ENCODE measurements at regions not wholly inside any gene's neighbourhood (a gene's known extent, or its start where the extent isn't known, plus 50 kb on each side); places are given as distances from the start of the nearest gene placed in this dataset.

DNA sequence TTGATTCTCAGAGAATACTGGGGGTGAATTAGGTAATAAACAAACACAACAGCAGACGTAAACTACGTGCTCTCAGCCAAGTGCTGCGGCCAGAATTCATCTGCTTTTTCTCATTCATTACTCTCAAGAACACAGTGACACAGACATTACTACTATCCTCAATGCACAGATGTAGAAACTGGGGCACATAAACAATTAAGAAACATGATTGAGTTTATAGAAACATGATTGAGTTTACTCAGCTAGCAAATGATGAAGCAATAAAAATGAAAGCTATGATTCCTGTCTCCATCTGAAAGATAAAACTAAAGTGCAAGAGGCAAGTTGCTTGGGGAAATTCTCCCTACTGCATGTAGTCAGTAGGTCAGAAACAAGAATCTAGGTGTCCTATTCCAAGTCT, 140.5 kb downstream of the IFI44 start:
- CTCF ChIA-PET, result no interaction called here
- Mint-ChIP-seq H3K27ac (ENCODE audit: unreplicated experiment) (no peak overlapping the region), H3K4me1 (ENCODE audit: low read depth, unreplicated experiment) (no peaks in the 10 kb centered on the region), H3K4me3 (ENCODE audit: low read depth, unreplicated experiment) (no peak overlapping the region), H3K36me3 (ENCODE audit: insufficient read depth, unreplicated experiment) (no peaks in the 10 kb centered on the region), H3K9me3 (ENCODE audit: low read depth, unreplicated experiment) (no peaks in the 10 kb centered on the region), H3K27me3 (ENCODE audit: unreplicated experiment) (no peaks in the 10 kb centered on the region)
- no peak for DNase-seq
- intact Hi-C loops (cut with micrococcal nuclease; ENCODE audit: unreplicated experiment), result no loop called here
- TF ChIP-seq, protein P1, sequence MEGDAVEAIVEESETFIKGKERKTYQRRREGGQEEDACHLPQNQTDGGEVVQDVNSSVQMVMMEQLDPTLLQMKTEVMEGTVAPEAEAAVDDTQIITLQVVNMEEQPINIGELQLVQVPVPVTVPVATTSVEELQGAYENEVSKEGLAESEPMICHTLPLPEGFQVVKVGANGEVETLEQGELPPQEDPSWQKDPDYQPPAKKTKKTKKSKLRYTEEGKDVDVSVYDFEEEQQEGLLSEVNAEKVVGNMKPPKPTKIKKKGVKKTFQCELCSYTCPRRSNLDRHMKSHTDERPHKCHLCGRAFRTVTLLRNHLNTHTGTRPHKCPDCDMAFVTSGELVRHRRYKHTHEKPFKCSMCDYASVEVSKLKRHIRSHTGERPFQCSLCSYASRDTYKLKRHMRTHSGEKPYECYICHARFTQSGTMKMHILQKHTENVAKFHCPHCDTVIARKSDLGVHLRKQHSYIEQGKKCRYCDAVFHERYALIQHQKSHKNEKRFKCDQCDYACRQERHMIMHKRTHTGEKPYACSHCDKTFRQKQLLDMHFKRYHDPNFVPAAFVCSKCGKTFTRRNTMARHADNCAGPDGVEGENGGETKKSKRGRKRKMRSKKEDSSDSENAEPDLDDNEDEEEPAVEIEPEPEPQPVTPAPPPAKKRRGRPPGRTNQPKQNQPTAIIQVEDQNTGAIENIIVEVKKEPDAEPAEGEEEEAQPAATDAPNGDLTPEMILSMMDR (IDR thresholded peaks at IDR 0.05; ENCODE audit: unreplicated experiment), result no peak
- BruUV-seq (replicated peaks), result no TSS peak

DNA sequence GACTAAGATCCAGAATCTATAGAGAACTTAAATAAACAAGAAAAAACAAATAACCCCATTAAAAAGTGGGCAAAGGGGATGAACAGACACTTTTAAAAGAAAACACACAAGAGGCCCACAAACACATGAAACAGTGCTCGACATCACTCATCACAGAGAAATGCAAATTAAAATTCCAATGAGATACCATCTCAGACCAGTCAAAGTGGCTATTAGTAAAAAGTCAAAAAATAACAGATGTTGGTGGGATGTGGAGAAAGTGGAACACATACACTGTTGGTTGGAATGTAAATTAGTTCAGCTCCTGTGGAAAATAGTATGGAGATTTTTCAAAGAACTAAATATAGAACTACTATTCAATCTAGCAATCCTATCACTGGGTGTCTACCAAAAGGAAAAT, 143.1 kb downstream of the IFI44 start:
- no peak overlapping the region for H3K27ac Mint-ChIP-seq (ENCODE audit: unreplicated experiment)
- CTCF ChIA-PET, result no interaction called here

DNA sequence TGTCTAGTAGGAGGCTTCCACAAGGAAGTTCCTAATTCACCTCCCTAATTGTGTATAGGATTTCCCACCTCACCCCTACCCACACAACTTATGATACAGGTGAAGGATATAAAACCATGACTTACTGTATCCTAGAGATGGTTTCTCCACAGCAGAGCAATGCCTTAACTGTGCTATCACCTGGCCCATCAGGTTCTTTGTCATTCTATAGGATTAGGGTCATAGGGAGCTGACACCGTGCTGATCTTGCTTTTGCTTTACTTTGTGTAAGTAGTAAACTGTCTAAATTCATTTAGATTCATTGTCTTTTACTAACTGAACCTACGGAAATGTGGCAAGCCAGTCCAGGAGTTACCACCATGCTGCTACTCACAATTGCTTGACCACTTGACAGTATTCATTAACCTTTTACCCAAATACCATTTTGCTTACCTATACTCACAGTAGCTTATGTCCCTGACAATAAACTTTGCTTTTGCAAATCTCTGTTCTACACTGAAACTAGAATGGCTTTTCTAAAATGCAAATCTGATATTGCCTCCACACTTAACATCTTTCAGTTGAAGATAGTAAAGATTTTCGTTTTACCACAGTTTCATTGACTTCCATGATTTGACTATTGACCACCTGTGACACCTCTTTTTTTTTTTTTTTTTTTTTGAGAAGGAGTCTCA, 147.6 kb downstream of the IFI44 start:
- CTCF ChIA-PET, result no interaction called here
- TF ChIP-seq, protein P1 (IDR thresholded peaks at IDR 0.05; ENCODE audit: unreplicated experiment), result no peak
- H3K9me3 Mint-ChIP-seq (ENCODE audit: low read depth, unreplicated experiment), result no peaks in the 10 kb centered on the region
- H3K4me3 Mint-ChIP-seq (ENCODE audit: low read depth, unreplicated experiment), result no peak overlapping the region
- BruUV-seq (replicated peaks), result no TSS peak
- H3K27ac Mint-ChIP-seq (ENCODE audit: unreplicated experiment), result no peak overlapping the region
- DNase-seq, result no peak
- intact Hi-C loops (cut with micrococcal nuclease; ENCODE audit: unreplicated experiment), result no loop called here
- H3K27me3 Mint-ChIP-seq (ENCODE audit: unreplicated experiment), result no peaks in the 10 kb centered on the region
- no peaks in the 10 kb centered on the region for H3K36me3 Mint-ChIP-seq (ENCODE audit: insufficient read depth, unreplicated experiment)
- H3K4me1 Mint-ChIP-seq (ENCODE audit: low read depth, unreplicated experiment), result no peaks in the 10 kb centered on the region

More for the DNA sequence above, 143.1 kb downstream of the IFI44 start:
- no TSS peak for BruUV-seq (replicated peaks)
- Mint-ChIP-seq H3K4me3 (ENCODE audit: low read depth, unreplicated experiment) (no peak overlapping the region), H3K9me3 (ENCODE audit: low read depth, unreplicated experiment) (no peaks in the 10 kb centered on the region), H3K27me3 (ENCODE audit: unreplicated experiment) (no peaks in the 10 kb centered on the region), H3K4me1 (ENCODE audit: low read depth, unreplicated experiment) (no peaks in the 10 kb centered on the region), H3K36me3 (ENCODE audit: insufficient read depth, unreplicated experiment) (no peaks in the 10 kb centered on the region)
- TF ChIP-seq, protein P1 (IDR thresholded peaks at IDR 0.05; ENCODE audit: unreplicated experiment), result no peak
- intact Hi-C loops (cut with micrococcal nuclease; ENCODE audit: unreplicated experiment), result no loop called here
- DNase-seq, result no peak

DNA sequence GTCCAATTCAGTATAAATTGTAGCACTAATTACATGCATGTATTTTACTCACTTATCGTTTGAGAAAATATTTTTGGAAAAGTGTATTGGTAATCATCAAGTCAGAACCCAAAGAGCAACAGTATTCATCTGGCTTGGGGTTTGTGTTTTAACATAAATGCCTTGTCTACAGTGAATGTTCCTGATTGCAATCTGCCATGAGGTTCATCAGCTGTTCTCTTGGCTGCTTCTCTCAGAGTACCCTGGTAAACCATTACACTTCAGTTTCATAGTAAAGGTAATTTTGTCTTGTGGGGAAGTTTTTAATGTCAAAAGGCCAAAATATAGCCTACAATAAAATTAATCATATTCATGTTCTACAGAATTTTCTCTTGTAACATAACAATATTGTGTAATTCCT, 150.3 kb downstream of the IFI44 start:
- TF ChIP-seq, protein P1 (IDR thresholded peaks at IDR 0.05; ENCODE audit: unreplicated experiment), result no peak
- no peaks in the 10 kb centered on the region for H3K36me3 Mint-ChIP-seq (ENCODE audit: insufficient read depth, unreplicated experiment)
- no peaks in the 10 kb centered on the region for H3K4me1 Mint-ChIP-seq (ENCODE audit: low read depth, unreplicated experiment)
- no peak for DNase-seq
- no peaks in the 10 kb centered on the region for H3K27me3 Mint-ChIP-seq (ENCODE audit: unreplicated experiment)
- BruUV-seq (replicated peaks), result no TSS peak
- no peak overlapping the region for H3K27ac Mint-ChIP-seq (ENCODE audit: unreplicated experiment)
- H3K9me3 Mint-ChIP-seq (ENCODE audit: low read depth, unreplicated experiment), result no peaks in the 10 kb centered on the region
- CTCF ChIA-PET, result no interaction called here
- intact Hi-C loops (cut with micrococcal nuclease; ENCODE audit: unreplicated experiment), result no loop called here
- no peak overlapping the region for H3K4me3 Mint-ChIP-seq (ENCODE audit: low read depth, unreplicated experiment)
